Vagina (tissue), 2 donors: ENCODE measurements at regions not wholly inside any gene's neighbourhood (a gene's known extent, or its start where the extent isn't known, plus 50 kb on each side); places are given as distances from the start of the nearest gene placed in this dataset.

Source experiments
- POLR2AphosphoS5 ChIP-seq, 2 donors: sonication (generic); formaldehyde crosslinking; IDR thresholded peaks; one replicate each; pipeline ENCODE4 v1.9.0; 2017; ENCODE audit warnings: antibody characterized with exemption in 2 of 2, mild to moderate bottlenecking in 2 of 2, low read depth in 1 of 2; ENCODE audit not compliant: insufficient read depth in 1 of 2
- TF ChIP-seq, protein P1 (sequence below), 3 experiments: fragments of 450-650 bp in 2 of 3; fragments of 200-600 bp in 1 of 3; sonication (generic) in 1 of 3; IDR thresholded peaks; one replicate each; pipeline ENCODE4 v1.5.1; 2017 to 2019; ENCODE audit warnings: antibody characterized with exemption in 3 of 3, mild to moderate bottlenecking in 2 of 3, moderate library complexity in 2 of 3

GRCh38 chr14:26913786-26914185 lies 316.0 kb upstream of the NOVA1 start:
- TF ChIP-seq, protein P1, sequence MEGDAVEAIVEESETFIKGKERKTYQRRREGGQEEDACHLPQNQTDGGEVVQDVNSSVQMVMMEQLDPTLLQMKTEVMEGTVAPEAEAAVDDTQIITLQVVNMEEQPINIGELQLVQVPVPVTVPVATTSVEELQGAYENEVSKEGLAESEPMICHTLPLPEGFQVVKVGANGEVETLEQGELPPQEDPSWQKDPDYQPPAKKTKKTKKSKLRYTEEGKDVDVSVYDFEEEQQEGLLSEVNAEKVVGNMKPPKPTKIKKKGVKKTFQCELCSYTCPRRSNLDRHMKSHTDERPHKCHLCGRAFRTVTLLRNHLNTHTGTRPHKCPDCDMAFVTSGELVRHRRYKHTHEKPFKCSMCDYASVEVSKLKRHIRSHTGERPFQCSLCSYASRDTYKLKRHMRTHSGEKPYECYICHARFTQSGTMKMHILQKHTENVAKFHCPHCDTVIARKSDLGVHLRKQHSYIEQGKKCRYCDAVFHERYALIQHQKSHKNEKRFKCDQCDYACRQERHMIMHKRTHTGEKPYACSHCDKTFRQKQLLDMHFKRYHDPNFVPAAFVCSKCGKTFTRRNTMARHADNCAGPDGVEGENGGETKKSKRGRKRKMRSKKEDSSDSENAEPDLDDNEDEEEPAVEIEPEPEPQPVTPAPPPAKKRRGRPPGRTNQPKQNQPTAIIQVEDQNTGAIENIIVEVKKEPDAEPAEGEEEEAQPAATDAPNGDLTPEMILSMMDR (IDR thresholded peaks at IDR 0.05): no peak
- TF ChIP-seq POLR2AphosphoS5 (IDR thresholded peaks at IDR 0.05; ENCODE audit: insufficient read depth in 1 of 2, low read depth in 1 of 2): no peak
